H9 (cell line): ENCODE measurements at regions not wholly inside any gene's neighbourhood (a gene's known extent, or its start where the extent isn't known, plus 50 kb on each side); places are given as distances from the start of the nearest gene placed in this dataset.

ENCODE experiments used
- DNase-seq: peaks from one replicate; pipeline ENCODE4 v3.0.0-alpha.2; 2017
- H2AFZ ChIP-seq: one replicate; pipeline ENCODE4 v1.6.1; 2013; ENCODE audit warnings: mild to moderate bottlenecking, low read length, control low read depth, moderate library complexity
- H2AK5ac ChIP-seq: 2 replicates; pipeline ENCODE4 v1.6.1; 2013; ENCODE audit warnings: low read length, control low read depth, mixed read lengths; ENCODE audit not compliant: insufficient read length
- H2BK120ac ChIP-seq: one replicate; pipeline ENCODE4 v1.6.1; 2013; ENCODE audit warnings: low read depth, mild to moderate bottlenecking, low read length, control low read depth, inconsistent platforms; ENCODE audit not compliant: poor library complexity, severe bottlenecking
- H2BK12ac ChIP-seq: 2 replicates; pipeline ENCODE4 v1.6.1; 2013; ENCODE audit warnings: low read length, control low read depth, mixed read lengths, low read depth; ENCODE audit not compliant: insufficient read length
- H2BK15ac ChIP-seq: 2 replicates; pipeline ENCODE4 v1.6.1; 2013; ENCODE audit warnings: low read depth, low read length, control low read depth
- H2BK20ac ChIP-seq: one replicate; pipeline ENCODE4 v1.6.1; 2013; ENCODE audit warnings: low read depth, mild to moderate bottlenecking, low read length, control low read depth, inconsistent platforms; ENCODE audit not compliant: poor library complexity, severe bottlenecking
- H2BK5ac ChIP-seq: 2 replicates; pipeline ENCODE4 v1.6.1; 2013; ENCODE audit warnings: low read length, control low read depth, mixed read lengths; ENCODE audit not compliant: insufficient read length
- H3K14ac ChIP-seq: 2 replicates; pipeline ENCODE4 v1.6.1; 2013; ENCODE audit warnings: low read length, control low read depth; ENCODE audit not compliant: insufficient read depth
- H3K18ac ChIP-seq: 2 replicates; pipeline ENCODE4 v1.6.1; 2013; ENCODE audit warnings: low read depth, mild to moderate bottlenecking, mixed read lengths, low read length, control low read depth; ENCODE audit not compliant: insufficient read length
- H3K23ac ChIP-seq: 2 replicates; pipeline ENCODE4 v1.6.1; 2013; ENCODE audit warnings: low read length, control low read depth, mixed read lengths, low read depth; ENCODE audit not compliant: insufficient read length
- H3K23me2 ChIP-seq: 2 replicates; pipeline ENCODE4 v1.6.1; 2013; ENCODE audit warnings: low read depth, mild to moderate bottlenecking, mixed read lengths, low read length, control low read depth; ENCODE audit not compliant: insufficient read length, poor library complexity, severe bottlenecking
- H3K27ac ChIP-seq: 2 replicates; pipeline ENCODE4 v1.5.1; 2013; ENCODE audit warnings: low read length, control low read depth, mixed read lengths, low read depth; ENCODE audit not compliant: insufficient read length
- H3K27me3 ChIP-seq: 2 replicates; pipeline ENCODE4 v1.6.1; 2013; ENCODE audit warnings: low read length, control low read depth, inconsistent platforms; ENCODE audit not compliant: insufficient read depth
- H3K4ac ChIP-seq: 2 replicates; pipeline ENCODE4 v1.6.1; 2013; ENCODE audit warnings: low read depth, mild to moderate bottlenecking, control low read depth, inconsistent platforms, low read length, moderate library complexity
- H3K4me1 ChIP-seq: 2 replicates; pipeline ENCODE4 v1.6.1; 2013; ENCODE audit warnings: low read length, control low read depth, inconsistent platforms; ENCODE audit not compliant: insufficient read depth
- H3K4me2 ChIP-seq: 2 replicates; pipeline ENCODE4 v1.6.1; 2013; ENCODE audit warnings: low read length, control low read depth, mixed read lengths; ENCODE audit not compliant: insufficient read length, insufficient read depth
- H3K56ac ChIP-seq: 2 replicates; pipeline ENCODE4 v1.6.1; 2013; ENCODE audit warnings: low read depth, mild to moderate bottlenecking, mixed read lengths, low read length, control low read depth; ENCODE audit not compliant: insufficient read length
- H3K79me1 ChIP-seq: 2 replicates; pipeline ENCODE4 v1.6.1; 2013; ENCODE audit warnings: low read depth, mild to moderate bottlenecking, moderate library complexity, low read length, control low read depth, inconsistent platforms; ENCODE audit not compliant: insufficient read depth, poor library complexity, severe bottlenecking
- H3K79me2 ChIP-seq: 2 replicates; pipeline ENCODE4 v1.6.1; 2013; ENCODE audit warnings: low read length, control low read depth, inconsistent platforms; ENCODE audit not compliant: insufficient read depth
- H3K9ac ChIP-seq: 2 replicates; pipeline ENCODE4 v1.6.1; 2013; ENCODE audit warnings: low read length, control low read depth, mixed read lengths; ENCODE audit not compliant: insufficient read length; ENCODE audit errors: extremely low read depth
- H3K9me3 ChIP-seq: one replicate; pipeline ENCODE4 v1.6.1; 2013; ENCODE audit warnings: low read depth, low read length, inconsistent platforms; ENCODE audit not compliant: control insufficient read depth
- H3T11ph ChIP-seq: one replicate; pipeline ENCODE4 v1.6.1; 2013; ENCODE audit warnings: mild to moderate bottlenecking, low read length, control low read depth, inconsistent platforms
- H4K20me1 ChIP-seq: one replicate; pipeline ENCODE4 v1.6.1; 2013; ENCODE audit not compliant: control insufficient read depth, insufficient read length, insufficient read depth
- H4K5ac ChIP-seq: 2 replicates; pipeline ENCODE4 v1.6.1; 2013; ENCODE audit warnings: low read depth, mild to moderate bottlenecking, mixed read lengths, low read length, control low read depth; ENCODE audit not compliant: insufficient read length
- H4K8ac ChIP-seq: replicated peaks from 2 replicates; pipeline ENCODE4 v1.6.1; 2013; ENCODE audit warnings: low read length, control low read depth, mixed read lengths, low read depth; ENCODE audit not compliant: insufficient read length
- H4K91ac ChIP-seq: 2 replicates; pipeline ENCODE4 v1.6.1; 2013; ENCODE audit warnings: low read depth, mild to moderate bottlenecking, moderate library complexity, mixed read lengths, low read length, control low read depth; ENCODE audit not compliant: insufficient read length
- H3K27ac Mint-ChIP-seq, 3 experiments: 2 replicates in 2 of 3; 3 replicates in 1 of 3; pipeline ENCODE4 v1.8.0; 2020 to 2021; ENCODE audit warnings: mixed read lengths in 3 of 3, mild to moderate bottlenecking in 1 of 3, moderate library complexity in 1 of 3
- H3K27me3 Mint-ChIP-seq: 2 replicates; pipeline ENCODE4 v1.8.0; 2021; ENCODE audit warnings: low read depth, mild to moderate bottlenecking, moderate library complexity, mixed read lengths
- H3K36me3 Mint-ChIP-seq, 3 experiments: 2 replicates in 2 of 3; 3 replicates in 1 of 3; pipeline ENCODE4 v1.8.0; 2020 to 2021; ENCODE audit warnings: low read depth in 3 of 3, mixed read lengths in 3 of 3; ENCODE audit not compliant: insufficient read depth in 1 of 3
- H3K4me1 Mint-ChIP-seq, 2 experiments: 2 replicates each; pipeline ENCODE4 v1.8.0; 2020; ENCODE audit warnings: mixed read lengths in 2 of 2
- H3K4me3 Mint-ChIP-seq, 2 experiments: 2 replicates in 1 of 2; 3 replicates in 1 of 2; pipeline ENCODE4 v1.8.0; 2020 to 2021; ENCODE audit warnings: mild to moderate bottlenecking in 2 of 2, mixed read lengths in 2 of 2, moderate library complexity in 1 of 2
- H3K9me3 Mint-ChIP-seq, 2 experiments: 2 replicates in 1 of 2; 3 replicates in 1 of 2; pipeline ENCODE4 v1.8.0; 2020; ENCODE audit warnings: mild to moderate bottlenecking in 2 of 2, mixed read lengths in 2 of 2, moderate library complexity in 1 of 2
- CTCF ChIP-seq: fragments of 200-600 bp; sonication (generic); conservative IDR thresholded peaks from 3 replicates; pipeline ENCODE4 v1.8.0; 2021; ENCODE audit warnings: antibody characterized with exemption, mild to moderate bottlenecking

GRCh38 chr6:18640134-18640533 is 253.0 kb downstream of the RNF144B start:
- no peaks in the 10 kb centered on the region for H3K4me1 ChIP-seq
- H3K14ac ChIP-seq: no peak overlapping the region
- H3K4me2 ChIP-seq: no peak overlapping the region
- no peaks in the 10 kb centered on the region for H3K9me3 ChIP-seq
- no peak overlapping the region for H2BK20ac ChIP-seq
- H3K23me2 ChIP-seq: no peaks in the 10 kb centered on the region
- no peak overlapping the region for H2BK12ac ChIP-seq
- H2AK5ac ChIP-seq: no peak overlapping the region
- H3K9ac ChIP-seq: no peak overlapping the region
- H4K20me1 ChIP-seq: no peaks in the 10 kb centered on the region
- H3K4me3 Mint-ChIP-seq: no peak overlapping the region
- no peak overlapping the region for H4K91ac ChIP-seq
- no peak overlapping the region for H3K23ac ChIP-seq
- no peak overlapping the region for H2BK120ac ChIP-seq
- H4K5ac ChIP-seq: no peak overlapping the region
- H3K79me2 ChIP-seq: no peaks in the 10 kb centered on the region
- H4K8ac ChIP-seq: no peak overlapping the region
- no peak overlapping the region for H3T11ph ChIP-seq
- H3K4ac ChIP-seq: no peak overlapping the region
- no peak for DNase-seq
- H3K27ac Mint-ChIP-seq: no peak overlapping the region
- no peak overlapping the region for H3K56ac ChIP-seq
- no peaks in the 10 kb centered on the region; a peak in 1 of 7 replicates for H3K36me3 Mint-ChIP-seq
- H3K4me1 Mint-ChIP-seq: no peaks in the 10 kb centered on the region
- H3K18ac ChIP-seq: no peak overlapping the region
- no peaks in the 10 kb centered on the region for H3K9me3 Mint-ChIP-seq
- H3K79me1 ChIP-seq: no peaks in the 10 kb centered on the region
- H3K27me3 Mint-ChIP-seq: no peaks in the 10 kb centered on the region
- TF ChIP-seq CTCF: no peak
- H3K27ac ChIP-seq: no peak overlapping the region
- no peak overlapping the region for H2AFZ ChIP-seq
- no peak overlapping the region for H2BK5ac ChIP-seq
- no peaks in the 10 kb centered on the region for H3K27me3 ChIP-seq
- no peak overlapping the region for H2BK15ac ChIP-seq
